Stimulated activated CD4-positive, alpha-beta T cell treated with anti-CD3 and anti-CD28 coated beads, TNF-alpha, amount 100 ng/mL, for 1 hour (primary cell): ENCODE measurements at regions not wholly inside any gene's neighbourhood (a gene's known extent, or its start where the extent isn't known, plus 50 kb on each side); places are given as distances from the start of the nearest gene placed in this dataset.

Experiments used
- DNase-seq, 3 donors: peaks; one replicate each; pipeline ENCODE4 v3.0.0-alpha.2; 2020; ENCODE audit warnings: low read depth in 3 of 3, low spot score in 1 of 3

- no peak for DNase-seq
Observed at GRCh38 chr20:21583486-21584168, 69.8 kb upstream of the NKX2-2 start.

DNA sequence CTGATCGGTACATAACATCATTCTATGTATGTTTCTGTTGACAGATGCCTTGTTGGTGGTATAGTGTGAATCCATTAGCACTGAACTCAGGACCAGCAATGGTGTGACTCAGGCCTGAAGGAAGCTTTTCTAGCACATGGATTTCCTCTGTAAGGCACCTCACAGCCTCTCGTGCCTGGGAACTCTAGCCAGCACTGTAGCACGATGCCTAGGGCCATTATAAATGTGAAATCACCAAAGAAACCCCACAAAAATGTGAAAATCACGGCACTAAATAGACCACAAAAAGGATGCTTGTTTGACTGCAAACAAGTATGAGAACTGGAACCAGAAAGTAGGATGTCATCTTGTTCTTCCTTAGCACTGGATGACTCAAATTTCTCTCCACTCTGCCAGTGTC lies 63.7 kb upstream of the NKX2-2 start:
- no peak for DNase-seq

- no peak for DNase-seq
Observed at GRCh38 chr20:21575981-21576740, 62.3 kb upstream of the NKX2-2 start.

GRCh38 chr20:21575167-21575566 lies 61.3 kb upstream of the NKX2-2 start:
- DNase-seq: no peak

- DNase-seq: no peak
Observed at GRCh38 chr20:21574443-21574842, 60.6 kb upstream of the NKX2-2 start.

GRCh38 chr20:21573259-21573658 lies 59.4 kb upstream of the NKX2-2 start:
- no peak for DNase-seq

GRCh38 chr20:21571841-21572690 lies 58.2 kb upstream of the NKX2-2 start:
- no peak for DNase-seq

DNA sequence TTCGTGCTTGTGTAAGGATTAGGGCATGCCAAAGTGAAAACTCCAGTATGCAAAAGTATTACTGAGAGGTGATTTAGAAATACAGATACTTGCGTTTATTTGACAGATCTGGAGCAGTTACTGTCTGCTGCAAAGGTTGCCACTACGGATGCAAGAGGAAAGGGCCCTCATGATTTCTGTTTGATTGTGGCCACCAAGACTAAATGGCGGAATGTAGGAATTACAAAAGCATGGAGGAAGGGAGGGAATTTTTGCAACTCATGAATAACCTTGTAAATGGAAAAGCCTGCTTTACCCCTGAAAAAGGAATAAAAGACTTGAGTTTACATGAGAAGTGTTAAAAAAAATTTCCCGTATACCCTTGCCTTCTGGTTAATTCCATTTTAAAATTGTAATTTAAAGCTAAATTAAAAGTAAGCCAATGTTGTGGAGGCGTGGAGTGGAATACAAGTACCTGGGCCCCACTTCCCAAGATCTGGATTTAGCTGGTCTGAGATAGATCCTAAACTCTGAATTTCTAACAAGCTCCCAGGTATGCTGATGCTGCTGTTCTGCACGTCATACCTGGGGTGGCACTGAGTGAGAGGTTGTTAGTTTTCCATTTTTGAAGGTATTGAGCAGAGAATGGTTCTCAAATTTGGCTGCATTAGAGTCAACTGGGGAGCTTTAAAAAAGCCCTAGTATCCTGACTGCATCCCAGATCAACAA lies 56.6 kb upstream of the NKX2-2 start:
- DNase-seq: no peak

- no peak for DNase-seq
Observed at GRCh38 chr20:21569586-21569985, 55.7 kb upstream of the NKX2-2 start.

- DNase-seq: no peak
Observed at GRCh38 chr20:21564127-21564773, 50.4 kb upstream of the NKX2-2 start.
